ENCODE measurements at regions not wholly inside any gene's neighbourhood (a gene's known extent, or its start where the extent isn't known, plus 50 kb on each side); places are given as distances from the start of the nearest gene placed in this dataset.

DNA sequence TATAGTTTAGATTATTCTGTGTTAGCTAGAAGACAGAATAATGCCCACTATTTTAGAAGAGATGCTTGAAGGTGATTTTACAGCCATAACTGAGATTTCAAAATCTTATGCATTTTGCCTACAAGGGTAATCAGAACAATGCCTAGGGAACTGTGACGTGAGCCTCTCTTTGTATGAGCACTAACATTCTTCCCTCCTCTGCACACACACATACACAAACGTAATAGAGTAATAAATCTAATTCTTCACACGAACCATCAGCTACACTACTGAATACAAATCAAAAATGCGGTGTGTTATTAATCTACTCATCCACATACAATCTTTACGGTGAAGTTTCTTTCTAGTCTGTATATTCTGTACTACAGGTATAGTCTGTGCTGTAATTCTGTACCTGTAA, 227.8 kb downstream of the PLK2 start:
- TF ChIP-seq GATA2 (IDR thresholded peaks at IDR 0.05; ENCODE audit: low read depth, low read length) = no peak
- TF ChIP-seq GATA3 (IDR thresholded peaks at IDR 0.05; ENCODE audit: low read depth, low read length) = no peak
